Thyroid gland (tissue), 4 donors: ENCODE measurements at regions not wholly inside any gene's neighbourhood (a gene's known extent, or its start where the extent isn't known, plus 50 kb on each side); places are given as distances from the start of the nearest gene placed in this dataset.

Source experiments
- CTCF ChIP-seq, 6 experiments: fragments of 200-600 bp in 3 of 6; fragments of 450-650 bp in 3 of 6; sonication (generic) in 3 of 6; IDR thresholded peaks; one replicate each; pipeline ENCODE4 v1.5.1; 2016 to 2019; ENCODE audit warnings: antibody characterized with exemption in 6 of 6, mild to moderate bottlenecking in 2 of 6, inconsistent platforms in 1 of 6, moderate library complexity in 1 of 6
- POLR2A ChIP-seq, 2 donors: fragments of 450-650 bp; IDR thresholded peaks; one replicate each; pipeline ENCODE4 v1.6.1; 2017; ENCODE audit warnings: antibody characterized with exemption in 2 of 2, mild to moderate bottlenecking in 2 of 2, moderate library complexity in 1 of 2

DNA sequence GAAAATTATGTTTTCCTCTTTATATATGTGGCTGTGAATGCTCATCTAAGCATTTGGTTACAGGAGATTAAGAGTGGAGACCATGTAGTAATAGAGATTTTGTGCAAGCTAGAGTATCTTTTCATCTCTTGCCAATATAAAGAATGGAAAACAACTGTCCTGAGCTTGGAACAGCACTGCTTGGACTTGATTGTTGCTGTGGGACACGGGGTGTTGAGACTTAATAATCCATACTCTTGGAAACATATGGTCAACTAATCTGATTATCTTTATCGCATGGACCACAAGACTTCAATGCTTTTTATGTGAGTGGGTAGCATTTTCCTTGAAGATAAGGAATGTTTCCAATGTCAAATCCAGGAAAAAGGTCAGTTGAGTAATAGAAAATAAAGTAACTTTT is 806.3 kb downstream of the DIPK2A start:
- TF ChIP-seq POLR2A (IDR thresholded peaks at IDR 0.05) (no peak), CTCF (IDR thresholded peaks at IDR 0.05) (no peak)
